Parathyroid adenoma (tissue), 2 donors: ENCODE measurements at regions not wholly inside any gene's neighbourhood (a gene's known extent, or its start where the extent isn't known, plus 50 kb on each side); places are given as distances from the start of the nearest gene placed in this dataset.

ENCODE experiments used
- H2AFZ ChIP-seq: fragments of 300-600 bp; sonication (generic); one replicate; pipeline ENCODE4 v1.7.0; 2017; ENCODE audit warnings: antibody characterized with exemption, mild to moderate bottlenecking
- H3K27ac ChIP-seq: fragments of 300-600 bp; sonication (generic); one replicate; pipeline ENCODE4 v1.7.0; 2017
- H3K27me3 ChIP-seq: fragments of 300-600 bp; sonication (generic); one replicate; pipeline ENCODE4 v1.7.0; 2017; ENCODE audit warnings: low read length; ENCODE audit not compliant: control insufficient read depth, insufficient read depth
- H3K36me3 ChIP-seq: fragments of 300-600 bp; sonication (generic); one replicate; pipeline ENCODE4 v1.7.0; 2017; ENCODE audit warnings: low read length; ENCODE audit not compliant: control insufficient read depth, insufficient read depth
- H3K4me1 ChIP-seq: fragments of 300-600 bp; sonication (generic); one replicate; pipeline ENCODE4 v1.7.0; 2017; ENCODE audit warnings: control low read depth
- H3K4me2 ChIP-seq: fragments of 300-600 bp; sonication (generic); one replicate; pipeline ENCODE4 v1.7.0; 2017; ENCODE audit warnings: low read length
- H3K4me3 ChIP-seq: fragments of 300-600 bp; sonication (generic); one replicate; pipeline ENCODE4 v1.7.0; 2017; ENCODE audit warnings: low read depth, low read length
- H3K79me2 ChIP-seq: fragments of 300-600 bp; sonication (generic); one replicate; pipeline ENCODE4 v1.7.0; 2017; ENCODE audit warnings: control low read depth
- H3K9ac ChIP-seq: fragments of 300-600 bp; sonication (generic); one replicate; pipeline ENCODE4 v1.7.0; 2017; ENCODE audit warnings: mild to moderate bottlenecking
- H3K9me3 ChIP-seq: fragments of 300-600 bp; sonication (generic); one replicate; pipeline ENCODE4 v1.7.0; 2017; ENCODE audit warnings: low read length; ENCODE audit not compliant: control insufficient read depth
- TF ChIP-seq, protein P1 (sequence below): fragments of 300-600 bp; sonication (generic); IDR thresholded peaks from one replicate; pipeline ENCODE4 v1.7.0; 2017; ENCODE audit warnings: antibody characterized with exemption, mild to moderate bottlenecking
- donor health status: primary hyperparathyroidism.

- Histone ChIP-seq H3K4me3 (no peak overlapping the region), H3K4me2 (no peak overlapping the region), H3K4me1 (no peaks in the 10 kb centered on the region), H3K9me3 (no peaks in the 10 kb centered on the region), H3K27me3 (no peaks in the 10 kb centered on the region), H3K36me3 (no peaks in the 10 kb centered on the region), H3K9ac (no peak overlapping the region), H3K79me2 (no peaks in the 10 kb centered on the region), H3K27ac (no peak overlapping the region), H2AFZ (no peak overlapping the region)
- TF ChIP-seq, protein P1, sequence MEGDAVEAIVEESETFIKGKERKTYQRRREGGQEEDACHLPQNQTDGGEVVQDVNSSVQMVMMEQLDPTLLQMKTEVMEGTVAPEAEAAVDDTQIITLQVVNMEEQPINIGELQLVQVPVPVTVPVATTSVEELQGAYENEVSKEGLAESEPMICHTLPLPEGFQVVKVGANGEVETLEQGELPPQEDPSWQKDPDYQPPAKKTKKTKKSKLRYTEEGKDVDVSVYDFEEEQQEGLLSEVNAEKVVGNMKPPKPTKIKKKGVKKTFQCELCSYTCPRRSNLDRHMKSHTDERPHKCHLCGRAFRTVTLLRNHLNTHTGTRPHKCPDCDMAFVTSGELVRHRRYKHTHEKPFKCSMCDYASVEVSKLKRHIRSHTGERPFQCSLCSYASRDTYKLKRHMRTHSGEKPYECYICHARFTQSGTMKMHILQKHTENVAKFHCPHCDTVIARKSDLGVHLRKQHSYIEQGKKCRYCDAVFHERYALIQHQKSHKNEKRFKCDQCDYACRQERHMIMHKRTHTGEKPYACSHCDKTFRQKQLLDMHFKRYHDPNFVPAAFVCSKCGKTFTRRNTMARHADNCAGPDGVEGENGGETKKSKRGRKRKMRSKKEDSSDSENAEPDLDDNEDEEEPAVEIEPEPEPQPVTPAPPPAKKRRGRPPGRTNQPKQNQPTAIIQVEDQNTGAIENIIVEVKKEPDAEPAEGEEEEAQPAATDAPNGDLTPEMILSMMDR = no peak
These were observed 259.1 kb downstream of the LY86 start for GRCh38 chr6:6847591-6847990.

DNA sequence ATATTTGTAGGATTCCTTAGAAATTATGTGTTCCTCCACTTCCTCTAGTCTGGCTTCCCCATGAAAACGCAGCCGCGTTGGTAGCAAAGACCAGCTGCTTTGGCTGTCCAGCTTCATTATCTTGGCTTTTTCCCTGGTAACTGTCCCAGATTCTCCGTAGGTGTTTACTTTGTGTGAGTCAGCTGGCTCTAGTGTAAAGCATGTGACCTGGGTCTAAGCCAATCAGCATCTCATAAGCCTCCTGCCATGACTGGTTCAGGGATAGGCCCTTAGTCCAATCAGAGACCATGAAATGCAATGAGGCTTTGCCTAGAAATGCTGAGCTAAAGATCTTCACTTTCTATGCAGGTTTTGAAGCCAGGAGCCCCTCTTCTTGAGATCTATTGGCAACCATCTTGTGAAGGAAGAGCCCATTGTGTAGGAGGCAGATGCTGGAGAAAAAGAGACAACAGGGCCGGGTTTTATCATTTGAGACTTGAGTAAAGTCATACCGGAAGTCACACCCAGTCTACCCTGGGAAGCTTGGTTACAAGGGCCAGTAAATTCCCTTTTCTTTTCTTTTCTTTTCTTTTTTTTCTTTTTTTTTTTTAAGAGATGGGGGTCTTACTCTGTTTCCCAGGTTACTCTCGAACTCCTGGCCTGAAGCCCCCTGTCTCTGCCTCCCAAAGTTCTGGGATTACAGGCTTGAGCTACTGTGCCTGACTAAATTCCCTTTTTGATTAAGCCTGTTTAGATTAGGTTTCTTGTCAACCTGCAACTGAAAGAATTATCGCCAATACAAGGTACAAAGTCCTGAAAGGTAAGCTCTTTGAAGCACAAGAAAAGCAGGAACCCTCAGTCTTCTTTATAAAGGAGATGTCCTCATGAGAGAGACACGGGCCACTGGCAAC is 256.5 kb upstream of the RREB1 start:
- TF ChIP-seq, protein P1 = no peak
- H3K27ac ChIP-seq = no peak overlapping the region
- no peaks in the 10 kb centered on the region for H3K79me2 ChIP-seq

GRCh38 chr6:6851949-6852261 is 255.9 kb upstream of the RREB1 start:
- H3K36me3 ChIP-seq = no peaks in the 10 kb centered on the region
- H3K79me2 ChIP-seq = no peaks in the 10 kb centered on the region
- no peak overlapping the region for H3K4me3 ChIP-seq
- TF ChIP-seq, protein P1 = no peak
- H3K27me3 ChIP-seq = no peaks in the 10 kb centered on the region
- no peak overlapping the region for H3K27ac ChIP-seq
- no peaks in the 10 kb centered on the region for H3K9me3 ChIP-seq
- H3K4me2 ChIP-seq = no peak overlapping the region
- no peak overlapping the region for H3K9ac ChIP-seq
- peaks cover 5% of the 10 kb centered on the region for H3K4me1 ChIP-seq
- H2AFZ ChIP-seq = no peak overlapping the region

More for the DNA sequence above, 256.5 kb upstream of the RREB1 start:
- H3K4me1 ChIP-seq = no peaks in the 10 kb centered on the region
- H3K4me3 ChIP-seq = no peak overlapping the region
- no peaks in the 10 kb centered on the region for H3K36me3 ChIP-seq
- no peak overlapping the region for H3K4me2 ChIP-seq
- H2AFZ ChIP-seq = no peak overlapping the region
- no peaks in the 10 kb centered on the region for H3K27me3 ChIP-seq
- no peaks in the 10 kb centered on the region for H3K9me3 ChIP-seq
- H3K9ac ChIP-seq = no peak overlapping the region

DNA sequence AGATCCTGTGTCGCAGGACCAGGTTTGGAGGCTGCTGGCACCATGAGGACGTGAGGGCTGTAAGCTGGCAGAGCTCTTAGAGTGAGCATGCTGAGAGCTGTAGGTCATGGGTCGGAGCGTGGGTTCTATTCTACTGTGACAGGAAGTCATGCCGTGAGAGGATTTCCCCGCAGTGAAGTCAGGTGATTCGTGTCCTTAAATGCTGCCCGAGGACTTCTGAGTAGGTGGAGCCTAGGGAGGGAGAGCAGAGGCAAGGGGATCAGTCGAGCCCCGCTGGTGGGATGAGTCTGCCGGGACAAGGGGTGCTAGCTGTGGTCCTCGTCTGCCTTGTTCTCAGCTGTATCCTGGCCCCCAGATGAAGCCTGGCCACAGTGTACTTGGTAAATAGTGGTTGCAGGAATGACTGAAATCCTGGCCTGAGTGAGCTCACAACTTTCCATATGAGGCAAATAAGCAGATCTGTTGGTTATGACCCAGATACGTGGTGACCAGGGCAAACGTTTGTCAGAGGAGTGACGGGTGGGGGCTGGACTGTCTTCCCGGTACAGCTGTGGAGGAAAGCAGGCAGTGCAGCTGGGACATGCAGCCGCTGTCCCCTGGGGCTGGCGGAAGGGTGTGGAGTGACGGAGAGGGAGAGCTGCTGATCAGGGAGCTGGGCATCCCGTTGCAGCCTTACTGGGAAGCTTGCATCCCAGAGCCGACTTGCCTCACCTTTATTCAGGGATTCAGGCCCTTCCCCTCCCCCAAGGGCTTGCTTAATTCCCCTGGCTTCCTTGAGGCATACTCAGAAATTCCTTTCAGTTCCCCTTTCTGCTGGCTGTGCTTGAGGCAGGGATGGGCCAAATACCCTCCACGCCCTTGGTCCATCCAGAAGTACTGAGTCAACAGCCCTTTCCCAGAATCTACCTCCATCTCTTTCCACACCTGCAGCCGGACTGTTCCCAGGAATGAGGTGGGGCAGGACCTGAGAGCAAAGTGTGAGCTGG is 250.9 kb upstream of the RREB1 start:
- H3K4me1 ChIP-seq = peaks cover 5% of the 10 kb centered on the region
- H3K4me3 ChIP-seq = no peak overlapping the region
- TF ChIP-seq, protein P1 = no peak
- H2AFZ ChIP-seq = peak overlapping the region; percentile 68
- no peaks in the 10 kb centered on the region for H3K36me3 ChIP-seq
- H3K27ac ChIP-seq = no peak overlapping the region
- H3K9ac ChIP-seq = no peak overlapping the region
- no peaks in the 10 kb centered on the region for H3K27me3 ChIP-seq
- H3K79me2 ChIP-seq = no peaks in the 10 kb centered on the region
- H3K9me3 ChIP-seq = no peaks in the 10 kb centered on the region
- peak overlapping the region; percentile 25 for H3K4me2 ChIP-seq
